Mucosa of rectum (tissue), 2 donors: ENCODE measurements at regions not wholly inside any gene's neighbourhood (a gene's known extent, or its start where the extent isn't known, plus 50 kb on each side); places are given as distances from the start of the nearest gene placed in this dataset.

ENCODE experiments used
- H3K27ac ChIP-seq, 2 donors: one replicate each; pipeline ENCODE4 v1.7.0; 2013; ENCODE audit warnings: inconsistent platforms in 2 of 2, low read depth in 2 of 2, low read length in 2 of 2
- H3K27me3 ChIP-seq, 2 donors: one replicate each; pipeline ENCODE4 v1.7.0; 2013; ENCODE audit warnings: low read length in 2 of 2; ENCODE audit not compliant: control insufficient read depth in 2 of 2, insufficient read depth in 2 of 2
- H3K36me3 ChIP-seq, 2 donors: one replicate each; pipeline ENCODE4 v1.7.0; 2013; ENCODE audit warnings: low read length in 2 of 2; ENCODE audit not compliant: control insufficient read depth in 2 of 2, insufficient read depth in 2 of 2
- H3K4me1 ChIP-seq, 2 donors: one replicate each; pipeline ENCODE4 v1.7.0; 2013; ENCODE audit warnings: low read length in 2 of 2, mild to moderate bottlenecking in 1 of 2; ENCODE audit not compliant: control insufficient read depth in 2 of 2, insufficient read depth in 2 of 2
- H3K4me3 ChIP-seq, 2 donors: one replicate each; pipeline ENCODE4 v1.7.0; 2013; ENCODE audit warnings: low read length in 2 of 2
- H3K9ac ChIP-seq, 2 donors: one replicate each; pipeline ENCODE4 v1.7.0; 2013; ENCODE audit warnings: low read length in 2 of 2, low read depth in 1 of 2, mild to moderate bottlenecking in 1 of 2
- H3K9me3 ChIP-seq, 2 donors: one replicate each; pipeline ENCODE4 v1.7.0; 2013; ENCODE audit warnings: low read length in 2 of 2; ENCODE audit not compliant: control insufficient read depth in 2 of 2
- donor health status: healthy.
- donor health status: Normal muscosa, but diverticular disease.

- Histone ChIP-seq H3K4me3 (no peak overlapping the region), H3K27me3 (no peaks in the 10 kb centered on the region), H3K9me3 (no peaks in the 10 kb centered on the region), H3K9ac (no peak overlapping the region), H3K4me1 (no peaks in the 10 kb centered on the region), H3K36me3 (no peaks in the 10 kb centered on the region), H3K27ac (no peak overlapping the region)
These were observed 459.9 kb upstream of the JARID2 start for GRCh38 chr6:14786008-14786407.

DNA sequence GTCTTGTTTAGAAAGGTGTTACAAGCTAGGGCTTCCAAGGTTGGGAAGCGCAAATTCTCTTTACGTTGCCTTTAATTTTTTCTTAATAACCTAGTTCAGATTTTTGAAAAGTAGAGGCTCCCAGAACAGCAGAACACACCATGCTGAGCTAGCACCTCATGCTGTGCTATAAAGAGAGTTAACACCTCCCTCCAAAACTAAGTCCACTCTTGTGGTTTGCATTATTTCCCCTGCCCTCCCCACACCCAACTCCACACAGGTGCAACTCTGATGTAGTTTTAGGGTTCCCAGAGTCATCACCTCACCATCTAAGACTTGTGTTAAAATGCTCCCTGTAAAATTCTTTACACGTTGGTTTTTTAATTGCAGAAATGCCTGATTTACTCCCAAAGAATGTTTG lies 459.4 kb upstream of the JARID2 start:
- H3K4me1 ChIP-seq: no peaks in the 10 kb centered on the region
- H3K9me3 ChIP-seq: no peaks in the 10 kb centered on the region
- no peak overlapping the region for H3K9ac ChIP-seq
- H3K4me3 ChIP-seq: no peak overlapping the region
- H3K27me3 ChIP-seq: no peaks in the 10 kb centered on the region
- H3K27ac ChIP-seq: no peak overlapping the region
- H3K36me3 ChIP-seq: no peaks in the 10 kb centered on the region

DNA sequence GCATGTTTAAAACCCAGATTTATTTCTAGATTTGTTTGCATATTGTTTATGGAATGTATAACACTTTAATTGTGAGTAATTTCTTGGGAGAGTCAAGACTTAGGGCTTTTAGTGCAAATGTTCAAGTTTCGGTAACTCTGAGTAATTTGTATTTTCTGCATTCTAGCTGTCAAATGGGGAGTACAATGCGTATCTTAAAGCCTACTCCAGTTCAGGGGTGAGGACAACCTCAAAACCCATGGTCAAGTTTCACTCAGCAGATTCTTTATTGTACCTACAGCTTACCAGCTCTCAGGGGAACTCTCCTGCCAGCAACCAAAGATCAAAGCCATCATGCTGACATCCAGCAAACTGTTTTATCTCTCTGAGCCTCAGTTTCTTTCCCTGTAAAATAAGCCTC lies 458.6 kb upstream of the JARID2 start:
- H3K36me3 ChIP-seq: no peaks in the 10 kb centered on the region
- no peak overlapping the region for H3K4me3 ChIP-seq
- H3K27ac ChIP-seq: no peak overlapping the region
- no peaks in the 10 kb centered on the region for H3K9me3 ChIP-seq
- peaks cover 2 to 5% of the 10 kb centered on the region in 2 donors for H3K4me1 ChIP-seq
- no peak overlapping the region for H3K9ac ChIP-seq
- no peaks in the 10 kb centered on the region for H3K27me3 ChIP-seq

DNA sequence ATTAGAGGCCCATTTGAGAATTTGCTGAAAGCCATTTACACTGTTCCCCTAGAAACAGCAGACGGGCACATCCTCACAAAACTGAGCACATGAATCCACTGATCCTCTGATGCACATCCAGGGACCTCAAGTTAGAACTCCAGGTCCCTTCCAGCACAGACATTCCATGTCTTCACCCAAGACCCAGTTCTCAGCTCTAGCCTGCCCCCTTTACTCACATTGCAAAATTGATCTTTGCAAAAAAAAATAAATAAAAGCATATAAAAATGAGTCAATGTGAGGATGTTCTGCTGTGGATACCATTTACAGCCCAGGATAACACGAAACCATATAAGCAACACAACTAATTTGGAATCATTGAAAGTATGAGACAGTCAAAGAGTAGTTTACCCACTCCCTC lies 458.2 kb upstream of the JARID2 start:
- H3K4me3 ChIP-seq: no peak overlapping the region
- no peaks in the 10 kb centered on the region for H3K27me3 ChIP-seq
- peaks cover 6 to 10% of the 10 kb centered on the region in 2 donors for H3K4me1 ChIP-seq
- H3K36me3 ChIP-seq: no peaks in the 10 kb centered on the region
- H3K27ac ChIP-seq: no peak overlapping the region
- H3K9me3 ChIP-seq: no peaks in the 10 kb centered on the region
- no peak overlapping the region for H3K9ac ChIP-seq

- no peak overlapping the region for H3K27ac ChIP-seq
- no peaks in the 10 kb centered on the region for H3K36me3 ChIP-seq
- no peaks in the 10 kb centered on the region for H3K9me3 ChIP-seq
- no peak overlapping the region for H3K4me3 ChIP-seq
- no peak overlapping the region for H3K9ac ChIP-seq
- H3K4me1 ChIP-seq: peaks cover 6 to 13% of the 10 kb centered on the region in 2 donors
- H3K27me3 ChIP-seq: no peaks in the 10 kb centered on the region
These were observed 455.9 kb upstream of the JARID2 start for GRCh38 chr6:14789996-14790395.

DNA sequence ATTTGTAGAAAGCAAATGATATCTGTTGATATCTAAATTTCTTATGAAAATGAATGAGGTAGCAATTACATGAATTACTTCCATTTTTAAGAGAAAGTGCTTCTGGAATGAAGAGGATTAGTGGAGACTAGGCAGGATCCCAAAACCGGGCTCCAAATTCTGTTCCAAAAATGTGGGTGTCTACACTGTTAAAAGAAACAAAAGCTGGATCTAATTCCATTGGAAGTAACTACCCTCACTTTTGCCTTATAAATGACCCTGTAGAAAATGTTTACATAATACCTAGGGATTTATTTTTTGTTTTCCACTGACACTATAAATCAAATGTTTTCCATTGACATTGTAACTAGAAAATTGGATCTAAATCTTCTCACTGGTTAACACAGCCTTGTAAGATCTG lies 454.9 kb upstream of the JARID2 start:
- Histone ChIP-seq H3K9me3 (no peaks in the 10 kb centered on the region), H3K27me3 (no peaks in the 10 kb centered on the region), H3K36me3 (no peaks in the 10 kb centered on the region), H3K4me3 (no peak overlapping the region), H3K9ac (no peak overlapping the region), H3K27ac (no peak overlapping the region), H3K4me1 (peaks cover 6 to 13% of the 10 kb centered on the region in 2 donors)

GRCh38 chr6:14791526-14791925 lies 454.3 kb upstream of the JARID2 start:
- Histone ChIP-seq H3K27me3 (no peaks in the 10 kb centered on the region), H3K36me3 (no peaks in the 10 kb centered on the region), H3K9me3 (no peaks in the 10 kb centered on the region), H3K4me1 (peaks cover 6 to 13% of the 10 kb centered on the region in 2 donors), H3K4me3 (no peak overlapping the region), H3K9ac (no peak overlapping the region), H3K27ac (no peak overlapping the region)

- Histone ChIP-seq H3K4me3 (no peak overlapping the region), H3K4me1 (peaks cover 6 to 13% of the 10 kb centered on the region in 2 donors), H3K9me3 (no peaks in the 10 kb centered on the region), H3K36me3 (no peaks in the 10 kb centered on the region), H3K9ac (no peak overlapping the region), H3K27me3 (no peaks in the 10 kb centered on the region), H3K27ac (no peak overlapping the region)
These were observed 453.5 kb upstream of the JARID2 start for GRCh38 chr6:14792118-14792955.

DNA sequence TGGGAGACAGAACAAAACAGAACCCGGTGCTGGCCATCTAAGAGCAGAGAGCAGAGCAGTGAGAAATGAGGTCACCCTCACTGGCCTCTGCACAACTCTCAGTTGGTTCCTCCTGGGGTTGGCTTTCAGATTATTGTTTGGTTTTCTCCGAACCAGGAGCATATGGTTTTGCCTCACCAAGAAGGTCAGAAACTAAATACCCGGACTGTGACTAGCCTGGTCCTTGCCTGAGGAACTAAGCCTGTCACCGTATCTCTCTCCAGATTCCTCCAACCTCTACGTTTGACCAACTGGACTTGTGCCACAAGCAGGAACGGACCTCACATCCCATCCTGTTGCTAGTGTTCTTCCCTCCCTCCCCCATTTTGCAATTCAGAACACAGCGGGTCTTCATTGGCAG lies 450.4 kb upstream of the JARID2 start:
- H3K9ac ChIP-seq: no peak overlapping the region
- H3K4me1 ChIP-seq: peaks cover 11 to 16% of the 10 kb centered on the region in 2 donors
- H3K4me3 ChIP-seq: no peak overlapping the region
- no peaks in the 10 kb centered on the region for H3K36me3 ChIP-seq
- H3K27ac ChIP-seq: no peak overlapping the region
- no peaks in the 10 kb centered on the region for H3K27me3 ChIP-seq
- no peaks in the 10 kb centered on the region for H3K9me3 ChIP-seq

DNA sequence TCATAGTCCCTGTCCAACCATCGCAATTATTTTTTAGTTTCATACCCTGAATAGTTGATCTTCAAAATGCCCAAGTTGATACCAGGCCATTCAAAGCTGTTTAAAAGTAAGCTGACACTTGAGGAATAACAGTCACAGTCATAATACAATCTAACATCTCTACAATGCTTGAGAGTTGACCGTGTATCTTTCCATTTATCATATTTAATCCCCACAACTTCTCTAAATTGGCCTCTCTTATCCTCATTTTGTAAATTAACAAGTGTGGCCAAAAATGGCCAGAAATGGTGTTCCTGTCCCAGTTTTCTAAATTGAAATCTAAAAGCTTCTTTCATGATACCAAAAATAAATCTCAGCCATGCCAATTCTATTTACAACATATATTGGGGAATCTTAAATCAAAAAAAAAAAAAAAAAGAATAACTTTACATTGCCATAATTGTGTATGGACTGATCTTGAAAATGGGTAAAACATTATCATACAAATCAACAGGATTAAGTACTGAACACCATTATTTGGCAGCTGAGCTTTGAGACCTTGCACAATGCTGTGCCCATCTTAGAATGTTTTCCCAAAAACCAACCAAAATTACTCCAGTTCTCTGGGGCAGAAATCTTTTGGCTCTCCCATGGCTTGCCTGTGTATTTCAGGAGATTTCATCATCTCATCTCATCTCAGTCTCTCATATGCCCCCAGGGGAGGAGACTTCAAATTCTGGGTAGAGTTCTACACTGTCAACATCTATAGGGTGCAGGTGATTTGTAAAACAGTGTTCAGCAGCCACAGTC lies 448.7 kb upstream of the JARID2 start:
- H3K9me3 ChIP-seq: no peaks in the 10 kb centered on the region
- no peaks in the 10 kb centered on the region for H3K27me3 ChIP-seq
- H3K27ac ChIP-seq: no peak overlapping the region
- H3K9ac ChIP-seq: no peak overlapping the region
- peaks cover 10 to 14% of the 10 kb centered on the region in 2 donors for H3K4me1 ChIP-seq
- H3K4me3 ChIP-seq: no peak overlapping the region
- H3K36me3 ChIP-seq: no peaks in the 10 kb centered on the region
